ENCODE measurements at regions not wholly inside any gene's neighbourhood (a gene's known extent, or its start where the extent isn't known, plus 50 kb on each side); places are given as distances from the start of the nearest gene placed in this dataset.

- no peak for TF ChIP-seq POLR2A (IDR thresholded peaks at IDR 0.05)
- TF ChIP-seq CTCF (IDR thresholded peaks at IDR 0.05) = no peak
These were observed 103.0 kb upstream of the ERCC6L2 start for GRCh38 chr9:95772320-95773052.

Measured in right lobe of liver (tissue), 4 donors.